Activated CD8-positive, alpha-beta memory T cell treated with anti-CD3 and anti-CD28 coated beads for 36 hours (primary cell): ENCODE measurements at regions not wholly inside any gene's neighbourhood (a gene's known extent, or its start where the extent isn't known, plus 50 kb on each side); places are given as distances from the start of the nearest gene placed in this dataset.
"Not testable (repeated sequence)": the region's sequence is repeated elsewhere in the genome, so short reads cannot be mapped to it uniquely, and the experiment has no call there.

Experiments used
- CTCF ChIA-PET: fragments of 350-600 bp; sonication (Branson Sonifier 250); formaldehyde crosslinking; loops from one replicate; lab custom pipeline; 2021; ENCODE audit warnings: antibody characterized with exemption; lab: Charles Lee
- POLR2A ChIA-PET: fragments of 350-600 bp; sonication (Branson Sonifier 250); formaldehyde crosslinking; loops from one replicate; lab custom pipeline; 2021; ENCODE audit warnings: antibody characterized with exemption; lab: Charles Lee

DNA sequence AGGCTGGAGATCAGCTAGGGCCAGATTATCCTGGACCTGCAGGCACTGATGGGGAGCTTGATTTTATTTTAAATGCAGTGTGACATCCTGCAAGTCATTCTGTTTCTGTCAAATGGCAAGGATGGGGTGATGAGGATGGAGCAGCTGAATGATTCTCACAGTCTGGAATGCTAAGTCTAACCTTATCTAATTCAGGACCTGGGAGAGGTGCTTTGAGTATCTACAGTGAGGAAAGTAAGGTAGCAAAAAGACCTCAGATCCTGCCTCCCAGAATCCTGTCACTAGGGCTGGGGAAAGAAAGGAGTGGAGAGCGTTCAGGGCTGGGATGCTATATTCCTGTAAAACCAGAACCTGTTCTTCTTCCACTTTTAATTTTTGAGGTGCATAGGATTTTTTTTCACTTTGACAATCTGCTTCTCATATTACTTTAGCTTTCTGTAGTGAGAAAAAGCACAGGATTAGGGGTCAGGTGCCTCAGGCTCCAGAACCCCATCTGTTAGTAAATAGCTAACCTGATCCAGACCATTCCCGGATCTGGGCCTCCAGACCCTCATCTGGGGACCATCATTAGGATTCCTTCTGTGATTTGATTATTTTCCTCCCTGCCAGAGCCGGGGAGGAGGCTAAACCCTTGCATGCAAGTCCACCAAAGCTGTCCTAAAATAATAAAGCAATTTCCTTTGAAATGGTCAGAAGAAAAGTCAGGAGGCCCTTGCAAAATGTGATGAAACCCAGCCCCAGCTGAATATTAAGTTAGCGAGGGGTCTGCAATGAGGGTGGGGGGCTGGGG is 54.7 kb downstream of the ASCL1 start:
- ChIA-PET POLR2A (no interaction called here), CTCF (interaction anchor here (1.5 kb wide), 1 partner anchor 10 kb away, joined by 3 read pairs; no protein-coding TSS in a partner anchor)

DNA sequence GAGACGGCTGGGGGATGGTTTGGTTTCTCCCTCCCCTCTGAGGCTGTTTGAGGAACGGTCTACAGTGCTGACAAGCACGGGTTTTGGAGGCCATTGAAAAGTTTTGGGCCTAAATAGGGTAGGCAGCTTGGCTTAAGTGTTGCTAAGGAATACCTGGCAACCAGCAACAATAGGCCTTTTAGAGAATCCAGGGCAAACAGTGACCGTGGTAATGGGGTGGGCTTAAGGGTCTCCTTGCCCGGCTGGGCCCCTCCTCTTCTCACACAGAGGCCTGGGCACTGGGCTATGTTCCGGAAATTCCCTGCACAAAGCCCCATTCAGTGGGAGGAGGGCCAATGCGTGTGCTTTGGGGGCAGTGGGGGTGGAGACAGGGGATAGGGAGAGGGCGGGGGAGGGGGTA is 55.4 kb downstream of the ASCL1 start:
- POLR2A ChIA-PET = no interaction called here
- CTCF ChIA-PET = interaction anchor here (0.6 to 1.5 kb wide), 2 partner anchors 10 to 17 kb away, joined by 3 to 4 read pairs; no protein-coding TSS in a partner anchor

DNA sequence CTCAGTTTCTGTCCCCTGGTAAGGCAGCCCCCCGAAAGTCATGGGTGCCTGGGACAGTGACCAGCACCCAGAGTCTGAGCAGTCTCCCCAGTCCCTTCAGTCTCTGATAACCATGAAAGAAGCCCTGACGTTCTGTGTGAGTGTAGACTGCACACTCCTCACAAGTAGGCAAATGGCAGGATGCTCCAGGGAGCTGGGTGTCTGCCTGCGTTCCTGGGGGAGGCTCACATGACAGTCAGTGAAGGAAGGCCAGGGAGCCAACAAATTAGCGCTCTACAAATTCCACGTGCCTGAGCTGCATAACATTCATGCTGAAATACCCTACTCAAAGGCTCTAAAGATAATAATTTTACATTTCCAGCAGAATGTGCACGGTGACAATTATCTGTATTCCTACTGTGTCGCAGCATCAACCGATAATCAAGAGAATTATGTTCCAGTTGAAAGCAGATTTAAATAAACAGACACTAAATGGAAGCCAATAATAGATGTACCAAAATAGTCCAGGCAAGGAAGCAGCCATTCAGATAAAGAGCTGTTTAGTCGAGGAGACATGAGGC is 56.3 kb downstream of the ASCL1 start:
- ChIA-PET POLR2A (no interaction called here), CTCF (interaction anchor here (1.5 kb wide), 1 partner anchor 11 kb away, joined by 3 read pairs; no protein-coding TSS in a partner anchor)

DNA sequence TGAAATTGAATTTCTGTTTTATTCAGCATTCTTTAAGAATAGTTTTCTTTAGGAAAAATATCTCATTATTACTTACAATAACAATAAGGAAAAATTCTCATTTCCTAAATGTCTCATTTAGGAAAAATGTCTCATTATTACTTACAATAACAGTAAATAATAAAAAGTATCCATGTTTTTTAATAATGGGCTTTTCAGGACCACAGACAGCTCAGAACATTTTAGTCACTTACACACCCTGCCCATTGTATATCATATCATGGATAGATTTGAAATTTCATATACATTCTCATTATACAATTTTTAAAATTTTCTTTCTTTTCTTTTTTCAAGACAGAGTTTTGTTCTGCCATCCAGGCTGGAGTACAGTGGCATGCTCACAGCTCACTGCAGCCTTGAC is 58.9 kb downstream of the ASCL1 start:
- POLR2A ChIA-PET = no interaction called here

DNA sequence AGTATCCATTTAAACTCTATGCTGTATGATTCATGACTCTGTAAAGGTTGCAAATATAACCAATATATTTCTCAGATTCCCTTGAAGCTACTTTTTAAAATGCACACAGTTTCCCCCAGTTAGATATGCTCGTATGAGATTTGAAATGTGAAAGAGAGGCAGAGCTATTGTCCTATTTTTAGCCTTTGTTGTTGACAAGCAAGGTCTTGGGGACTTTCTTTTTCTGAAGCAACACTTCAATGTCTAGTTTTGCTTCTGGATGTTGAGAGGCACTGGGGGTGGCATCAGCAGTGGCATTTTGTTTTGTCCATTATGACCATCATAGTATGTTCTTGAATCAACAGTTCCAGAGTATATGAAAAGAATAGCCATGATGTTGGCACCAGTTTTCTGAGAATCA is 63.4 kb downstream of the ASCL1 start:
- CTCF ChIA-PET = no interaction called here

More for the DNA sequence above, 58.9 kb downstream of the ASCL1 start:
- CTCF ChIA-PET = no interaction called here

DNA sequence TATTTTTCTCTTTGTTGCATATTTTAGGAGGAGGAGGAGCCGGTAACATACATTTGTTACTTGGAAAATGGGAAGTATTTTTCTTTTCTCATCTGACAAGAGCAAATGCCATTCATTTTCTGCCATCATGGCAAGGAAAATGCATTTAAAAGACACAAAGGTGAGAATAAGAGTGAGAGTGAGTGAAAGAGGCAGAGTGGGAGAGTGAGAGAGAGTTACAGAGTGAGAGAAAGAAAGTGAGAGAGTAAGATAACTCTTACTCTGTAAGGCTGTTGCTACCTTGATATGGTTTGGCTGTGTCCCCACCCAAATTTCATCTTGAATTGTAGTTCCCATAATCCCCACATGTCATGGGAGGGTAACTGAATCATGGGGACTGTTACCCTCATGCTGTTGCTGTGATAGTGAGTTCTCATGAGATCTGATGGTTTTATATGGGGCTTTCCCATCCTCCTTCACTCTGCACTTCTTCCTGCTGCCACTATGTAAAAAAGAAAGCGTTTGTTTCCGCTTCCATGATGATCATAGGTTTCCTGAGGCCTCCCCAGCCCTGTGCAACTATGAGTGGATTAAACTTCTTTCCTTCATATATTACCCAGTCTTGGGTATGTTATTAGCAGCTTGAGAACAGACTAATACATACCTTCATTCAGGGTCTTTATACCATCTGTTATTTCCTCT is 64.2 kb downstream of the ASCL1 start:
- CTCF ChIA-PET = no interaction called here
- POLR2A ChIA-PET = no interaction called here

More for the DNA sequence above, 63.4 kb downstream of the ASCL1 start:
- POLR2A ChIA-PET = no interaction called here

DNA sequence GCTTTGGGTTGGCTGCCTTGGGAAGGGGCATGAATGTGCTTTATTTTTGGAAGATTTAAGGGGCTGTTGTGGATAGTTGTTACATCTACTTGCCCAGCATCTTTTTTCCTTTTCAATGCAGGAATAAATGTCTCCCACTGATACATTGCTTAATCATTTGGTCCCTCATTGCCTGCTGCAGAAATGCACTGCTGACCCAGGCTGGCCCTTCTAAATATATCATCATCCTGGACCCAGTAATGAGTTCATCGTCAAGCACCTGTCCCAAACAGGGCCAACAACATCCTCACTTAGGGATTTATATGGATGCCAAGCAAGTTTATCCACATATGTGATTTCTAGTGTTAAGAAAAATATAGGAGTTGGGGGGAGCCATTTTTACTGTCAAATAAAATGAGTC is 67.2 kb downstream of the ASCL1 start:
- POLR2A ChIA-PET = no interaction called here

DNA sequence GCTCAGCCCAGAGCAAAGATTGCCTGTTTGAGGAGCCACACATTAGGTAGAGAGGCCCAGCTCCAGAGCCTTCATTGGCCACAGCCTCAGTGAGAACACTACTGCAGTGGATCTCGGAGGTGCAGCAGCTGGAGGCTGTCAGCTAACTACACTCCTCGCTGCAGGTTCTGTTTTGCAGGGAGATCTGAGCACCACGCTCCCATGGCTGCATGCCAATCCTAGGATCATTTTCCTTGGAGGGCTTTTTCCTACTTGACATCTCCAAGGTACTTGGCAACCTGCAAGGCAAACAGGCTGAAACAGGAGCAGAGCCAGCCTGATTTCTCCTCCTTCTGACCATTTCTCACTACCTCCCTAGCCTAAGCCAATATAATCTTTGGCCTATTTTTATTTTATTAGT is 69.2 kb downstream of the ASCL1 start:
- CTCF ChIA-PET, POLR2A ChIA-PET: not testable (repeated sequence)

More for the DNA sequence above, 67.2 kb downstream of the ASCL1 start:
- CTCF ChIA-PET = no interaction called here

DNA sequence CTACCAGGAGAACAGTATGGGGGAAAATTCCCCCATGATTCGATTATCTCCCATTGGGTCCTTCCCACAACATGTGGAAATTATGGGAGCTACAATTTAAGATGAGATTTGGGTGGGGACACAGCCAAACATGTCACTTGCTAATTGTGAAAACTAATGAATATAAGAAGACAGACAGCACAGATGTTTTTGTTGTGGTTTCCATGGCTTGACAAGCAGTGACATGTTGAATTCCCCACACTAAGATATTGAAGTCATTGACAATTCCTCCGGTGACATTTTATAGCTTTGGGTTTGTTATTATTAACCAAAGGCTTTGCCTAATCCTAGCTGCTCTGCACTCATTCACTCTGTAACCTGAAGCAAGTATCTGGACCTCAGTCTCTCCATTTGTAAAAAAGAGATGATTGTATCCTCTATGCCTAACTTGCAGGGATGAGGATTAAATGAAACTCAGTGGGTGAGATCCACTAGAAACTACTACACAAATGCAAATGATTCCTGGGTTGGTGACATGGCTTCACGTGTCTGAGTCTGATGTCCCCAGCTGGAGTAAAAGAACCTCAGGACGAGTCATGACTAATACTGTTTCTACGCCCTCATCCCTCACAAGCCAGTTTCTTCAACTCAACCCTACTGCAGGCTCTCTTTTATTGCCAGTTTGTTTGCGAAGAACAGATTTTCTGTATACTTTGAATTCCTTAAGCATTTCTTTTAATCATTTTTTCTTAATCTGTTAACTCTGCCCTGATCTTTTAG is 71.6 kb downstream of the ASCL1 start:
- ChIA-PET POLR2A (no interaction called here), CTCF (no interaction called here)

DNA sequence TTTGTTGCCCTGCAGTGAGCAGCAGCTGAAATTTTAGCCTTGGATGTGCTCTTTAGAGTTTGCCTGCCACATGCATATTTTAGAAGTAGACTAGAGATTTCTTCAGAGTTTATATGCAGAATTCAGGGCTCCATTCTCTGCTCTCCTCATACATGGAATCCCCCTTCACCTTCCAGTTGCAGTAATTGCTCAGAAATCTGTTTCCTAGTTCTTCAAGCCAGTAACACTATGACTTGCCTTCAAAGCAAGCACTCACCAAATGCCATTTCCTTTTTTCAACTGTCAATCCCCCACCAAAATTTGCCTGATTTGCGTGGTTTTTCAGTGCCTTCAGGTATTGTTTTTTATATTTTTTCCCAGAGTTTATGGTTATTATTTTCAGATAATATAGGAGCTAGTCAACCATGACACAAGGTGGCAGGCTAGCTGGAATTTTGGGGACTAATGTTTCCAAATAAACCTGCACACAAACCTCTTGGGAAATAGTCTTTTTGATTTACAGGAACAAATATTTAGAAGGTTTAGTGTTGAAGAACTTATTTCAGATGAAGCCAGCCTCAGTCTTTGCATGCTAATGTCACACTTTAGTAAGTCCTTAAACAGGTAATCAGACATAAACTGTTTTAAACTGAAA is 79.2 kb downstream of the ASCL1 start:
- ChIA-PET POLR2A (no interaction called here), CTCF (no interaction called here)

DNA sequence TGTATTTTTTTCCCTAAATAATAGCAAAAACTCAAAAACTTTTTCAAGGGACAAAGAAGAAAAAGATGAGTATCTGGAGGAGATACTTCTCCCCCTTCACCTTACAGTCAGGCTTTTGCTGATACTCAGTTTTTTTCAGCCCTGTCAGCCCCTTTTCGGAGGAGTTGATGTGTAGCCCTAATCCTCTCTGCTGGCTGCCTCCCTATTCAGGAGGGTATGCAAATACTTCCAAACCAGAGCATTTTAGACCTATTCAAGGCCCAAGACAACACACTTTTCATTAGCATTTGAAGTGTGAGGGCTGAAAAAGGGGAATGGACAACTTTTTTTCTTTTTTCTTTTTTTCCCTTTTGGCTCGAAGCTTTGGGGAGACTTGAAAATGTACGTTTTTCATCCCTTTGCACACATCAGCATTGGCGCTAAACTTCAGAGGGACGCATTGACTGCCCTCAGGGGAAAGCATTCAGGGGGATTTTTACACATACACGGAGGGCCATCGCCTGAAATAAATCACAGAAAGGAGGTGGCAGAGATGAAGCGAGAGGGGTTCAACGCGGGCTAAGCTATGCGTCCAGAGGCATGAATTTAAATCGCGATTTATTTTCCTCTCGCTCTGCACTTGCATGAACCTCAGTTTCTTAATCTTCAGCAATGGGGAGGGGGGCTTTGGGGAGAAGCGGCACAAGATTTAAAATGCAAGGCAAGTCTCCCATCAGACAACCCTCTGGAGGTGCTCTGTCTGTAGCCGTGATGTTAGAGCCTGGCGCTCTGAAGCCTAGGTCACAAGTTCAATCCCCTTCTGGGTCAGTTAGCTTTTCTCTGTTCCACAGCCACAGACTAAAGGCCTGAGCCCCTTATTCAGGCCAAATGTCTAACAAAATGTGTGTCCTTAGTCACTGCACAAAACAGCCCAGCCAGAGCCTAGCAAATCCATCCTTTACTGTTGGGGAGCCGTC is 86.3 kb downstream of the ASCL1 start:
- CTCF ChIA-PET = no interaction called here

DNA sequence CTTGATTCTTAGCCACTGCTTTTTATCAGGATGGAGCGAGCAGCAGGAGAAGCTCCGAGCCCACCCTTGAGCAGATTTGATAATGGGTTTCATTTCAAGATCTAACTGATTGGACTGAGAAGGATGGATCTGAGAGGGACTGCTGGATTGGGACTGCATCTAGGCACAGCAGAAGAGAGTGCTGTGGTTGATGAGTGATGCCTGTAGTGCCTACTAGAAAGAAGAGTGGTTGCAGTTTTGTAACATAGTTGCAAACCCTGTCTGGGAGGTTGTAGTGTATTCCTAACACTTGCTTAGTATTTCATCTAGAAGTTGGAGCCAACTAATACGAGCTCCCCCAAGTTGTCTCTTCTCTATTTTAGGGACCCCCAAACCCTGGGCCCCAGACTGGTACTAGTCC is 88.7 kb downstream of the ASCL1 start:
- ChIA-PET POLR2A (no interaction called here), CTCF (no interaction called here)

More for the DNA sequence above, 86.3 kb downstream of the ASCL1 start:
- POLR2A ChIA-PET = no interaction called here

DNA sequence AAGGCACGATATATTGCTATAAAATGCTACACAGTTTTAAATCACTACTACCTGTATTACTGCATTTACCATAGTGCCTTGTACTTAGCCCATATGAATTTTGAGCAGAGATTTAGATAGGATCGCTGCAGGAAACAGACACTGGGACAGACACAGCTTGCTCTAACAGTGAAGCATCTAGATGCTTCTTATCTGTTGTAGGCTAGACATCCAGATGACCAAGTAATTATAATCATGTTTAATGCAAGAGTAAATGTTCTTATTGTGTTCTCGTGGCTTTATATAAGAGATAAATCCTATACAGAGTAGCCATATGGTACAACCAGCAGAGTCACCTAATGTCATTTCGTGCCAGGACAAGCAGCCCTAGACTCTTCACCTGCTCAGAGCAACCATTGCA is 92.8 kb downstream of the ASCL1 start:
- POLR2A ChIA-PET = no interaction called here
- CTCF ChIA-PET = no interaction called here

DNA sequence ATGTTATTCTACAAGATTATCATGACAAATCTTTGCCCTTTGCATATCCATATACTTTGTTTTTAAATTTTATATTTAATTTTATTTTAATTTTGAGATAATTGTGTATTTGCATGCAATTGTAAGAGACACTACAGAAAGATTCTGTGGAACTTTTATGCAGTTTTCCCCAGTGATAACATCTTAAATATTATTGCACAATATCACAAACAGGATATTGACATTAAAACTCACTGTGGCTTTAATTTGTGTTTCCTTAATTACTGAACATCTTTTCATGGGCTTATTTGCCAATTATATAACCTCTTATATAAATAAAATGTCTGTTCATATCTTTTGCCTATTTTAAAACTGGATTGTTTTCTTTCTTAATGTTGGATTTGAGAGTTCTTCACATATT is 95.6 kb downstream of the ASCL1 start:
- POLR2A ChIA-PET = no interaction called here
- CTCF ChIA-PET = no interaction called here

DNA sequence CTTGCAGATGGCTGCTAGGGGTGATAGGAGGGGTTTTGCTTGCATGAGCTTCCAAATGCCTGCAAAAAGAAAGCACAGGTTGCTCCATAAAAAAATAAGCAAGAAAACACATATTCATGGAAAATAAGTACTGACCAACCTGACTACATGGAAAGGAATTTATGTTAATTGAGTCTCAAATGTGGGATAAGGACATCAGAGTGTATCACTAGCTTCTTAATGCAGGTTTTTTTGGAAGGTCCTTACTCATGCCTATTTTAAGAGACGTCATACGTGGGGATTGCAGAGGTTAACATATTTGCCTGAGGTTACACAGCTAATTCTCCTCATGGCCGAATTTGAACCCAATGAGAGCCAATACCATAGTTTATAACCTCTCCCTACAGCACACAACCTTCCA is 116.2 kb downstream of the ASCL1 start:
- ChIA-PET CTCF (no interaction called here), POLR2A (no interaction called here)

DNA sequence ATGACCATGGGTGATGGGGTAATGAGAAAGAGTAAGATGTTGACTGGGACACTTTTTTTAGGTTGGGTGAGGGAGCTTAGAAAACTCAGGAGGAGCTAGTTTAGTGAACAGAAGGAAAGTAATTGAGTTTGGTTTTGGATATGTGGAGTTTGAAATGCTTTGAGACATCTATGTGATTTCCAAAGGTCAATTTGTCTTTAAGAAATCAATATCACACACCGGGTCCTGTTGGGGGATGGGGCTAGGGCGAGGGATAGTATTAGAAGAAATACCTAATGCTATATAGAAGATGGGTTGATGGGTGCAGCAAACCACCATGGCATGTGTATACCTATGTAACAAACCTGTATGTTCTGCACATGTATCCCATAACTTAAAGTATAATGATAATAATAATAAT is 118.4 kb downstream of the ASCL1 start:
- POLR2A ChIA-PET = no interaction called here
- CTCF ChIA-PET = no interaction called here

DNA sequence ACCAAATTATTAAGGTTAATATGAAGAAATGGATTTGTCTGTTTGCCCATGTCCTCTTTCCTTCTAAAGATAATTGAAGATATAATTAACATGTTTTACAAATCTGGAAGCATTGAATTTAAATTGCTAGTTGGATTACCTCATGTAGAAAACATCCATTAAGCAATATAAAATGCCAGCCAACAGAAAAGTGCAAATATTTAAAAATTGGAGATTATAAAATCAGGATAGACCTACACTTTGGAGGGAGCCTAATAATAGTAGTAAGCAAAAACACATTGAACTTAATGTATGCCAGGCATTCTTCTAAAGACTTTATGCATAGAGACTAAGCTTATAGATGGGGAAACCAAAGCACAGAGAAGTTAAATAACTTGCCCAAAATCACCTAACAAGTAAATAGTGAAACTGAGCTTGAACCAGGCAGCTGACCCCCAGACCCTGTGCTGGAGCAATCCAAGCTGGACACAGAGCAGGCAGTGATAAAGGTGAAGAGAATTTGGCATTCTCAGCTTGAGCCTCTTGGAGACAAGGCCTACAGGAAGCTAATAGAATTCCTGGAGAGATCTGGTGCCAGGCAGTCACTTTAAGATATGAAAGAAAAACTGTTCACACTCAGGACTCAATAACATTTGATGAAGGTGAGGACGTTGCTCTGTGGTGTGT is 119.8 kb downstream of the ASCL1 start:
- ChIA-PET POLR2A (no interaction called here), CTCF (no interaction called here)

DNA sequence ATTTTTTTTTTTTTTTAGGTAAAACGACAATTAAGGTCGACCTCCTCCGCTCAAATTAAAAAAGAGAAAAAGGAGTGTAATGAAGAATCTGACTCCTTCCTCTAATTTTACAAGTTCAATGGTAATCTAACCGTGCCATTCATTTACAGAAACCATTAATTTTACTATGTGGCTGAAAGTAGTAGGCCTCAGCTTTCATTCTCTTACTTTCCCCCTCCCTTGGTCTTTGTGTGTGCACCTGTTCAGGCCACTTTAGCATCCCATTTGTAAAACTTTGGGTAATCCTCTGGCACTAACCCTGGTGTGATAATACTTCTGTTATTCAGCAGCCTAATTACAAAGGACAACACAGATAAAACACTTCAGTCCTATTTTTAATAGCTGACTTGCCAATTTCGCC is 128.1 kb downstream of the ASCL1 start:
- ChIA-PET CTCF (no interaction called here), POLR2A (no interaction called here)
